ENCODE measurements at regions not wholly inside any gene's neighbourhood (a gene's known extent, or its start where the extent isn't known, plus 50 kb on each side); places are given as distances from the start of the nearest gene placed in this dataset.

DNA sequence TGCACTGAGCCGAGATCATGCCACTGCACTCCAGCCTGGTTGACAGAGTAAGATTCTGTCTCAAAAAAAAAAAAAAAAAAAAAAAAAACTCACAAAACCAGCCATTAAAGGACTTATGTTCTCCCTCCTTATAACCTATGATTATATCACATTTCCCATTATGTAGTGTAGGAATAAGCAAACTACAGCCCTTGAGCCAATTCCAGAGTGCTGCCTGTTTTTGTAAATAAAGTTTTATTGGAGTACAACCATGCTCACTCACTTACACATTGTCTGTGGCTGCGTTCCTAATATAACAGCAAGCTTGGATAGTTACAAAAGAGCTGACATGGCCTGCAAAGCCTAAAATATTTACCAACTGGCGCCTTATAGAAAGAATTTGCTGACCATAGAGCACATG is 72.7 kb upstream of the ARID5B start:
- TF ChIP-seq EP300 (IDR thresholded peaks at IDR 0.05) (no peak), CTCF (IDR thresholded peaks at IDR 0.05) (no peak)
